ENCODE measurements at regions not wholly inside any gene's neighbourhood (a gene's known extent, or its start where the extent isn't known, plus 50 kb on each side); places are given as distances from the start of the nearest gene placed in this dataset.
A peak's percentile ranks its signal among the peaks of the same experiment; 100 is the strongest.
"Not testable (repeated sequence)": the region's sequence is repeated elsewhere in the genome, so short reads cannot be mapped to it uniquely, and the experiment has no call there.

GRCh38 chr11:72525466-72525865, 91.1 kb upstream of the CLPB start:
- DNase-seq (ENCODE audit: low read depth in 3 of 3, low spot score in 1 of 3), result no peak

DNA sequence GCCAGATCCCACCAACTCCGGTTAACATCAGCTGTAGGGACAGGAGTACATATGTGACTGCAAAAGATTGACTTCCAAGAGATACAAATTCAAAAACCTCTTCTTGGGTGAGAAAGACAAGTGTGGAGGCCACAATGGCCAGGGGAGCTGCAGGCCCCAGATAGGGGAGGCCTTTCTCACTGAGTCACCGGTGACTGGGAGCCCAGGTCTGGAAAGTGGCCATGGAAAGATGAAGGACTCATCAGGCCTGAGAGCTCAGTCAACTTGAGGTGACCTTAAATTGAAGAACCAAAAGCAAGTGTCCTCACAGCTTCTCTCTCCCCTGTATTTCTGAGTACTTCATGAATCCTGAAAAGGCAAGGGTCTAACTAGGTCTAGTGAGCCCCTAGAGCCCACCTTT, 90.4 kb upstream of the CLPB start:
- DNase-seq (ENCODE audit: low read depth in 3 of 3, low spot score in 1 of 3), result no peak

GRCh38 chr11:72523991-72524390, 89.7 kb upstream of the CLPB start:
- no peak for DNase-seq (ENCODE audit: low read depth in 3 of 3, low spot score in 1 of 3)

- DNase-seq (ENCODE audit: low read depth in 3 of 3, low spot score in 1 of 3), result no peak
Observed at GRCh38 chr11:72522186-72522585, 87.9 kb upstream of the CLPB start.

DNA sequence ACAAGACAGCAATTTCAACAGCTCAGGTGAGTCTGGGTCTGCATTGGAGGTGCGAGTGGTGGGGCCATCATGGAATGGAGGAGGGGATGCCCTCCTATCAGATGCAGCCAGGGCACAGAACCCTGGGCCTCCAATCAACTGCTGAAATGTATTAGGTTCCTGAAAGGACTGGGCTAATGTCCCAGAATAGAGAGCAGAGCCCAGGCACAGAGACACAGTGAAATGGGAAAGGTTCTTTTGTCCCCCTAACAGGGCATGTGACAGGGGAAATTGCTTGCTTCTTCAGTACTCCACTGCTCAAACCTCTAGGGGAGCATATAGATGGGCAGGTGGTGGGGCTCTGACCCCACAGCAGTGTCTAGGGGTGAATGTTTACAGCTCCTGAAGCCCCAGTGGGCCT, 87.3 kb upstream of the CLPB start:
- no peak for DNase-seq (ENCODE audit: low read depth in 3 of 3, low spot score in 1 of 3)

- no peak for DNase-seq (ENCODE audit: low read depth in 3 of 3, low spot score in 1 of 3)
Observed at GRCh38 chr11:72520815-72521214, 86.5 kb upstream of the CLPB start.

DNA sequence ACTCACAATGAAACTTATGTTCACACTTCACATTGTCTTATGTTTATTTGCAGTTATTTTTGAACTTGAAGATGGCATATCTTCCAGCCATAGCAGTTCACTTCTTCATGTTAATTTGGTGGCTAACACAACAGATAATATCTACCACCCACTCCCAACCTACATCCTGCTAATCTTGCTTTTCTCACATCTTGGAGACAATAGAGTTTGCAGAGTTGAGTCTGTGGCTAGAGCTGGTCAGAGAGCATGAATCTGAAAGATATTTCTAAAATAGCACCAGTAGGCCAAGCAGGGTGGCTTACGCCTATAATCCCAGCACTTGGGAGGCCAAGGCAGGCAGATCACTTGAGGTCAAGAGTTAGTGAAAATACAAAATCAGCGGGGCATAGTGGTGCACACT, 85.6 kb upstream of the CLPB start:
- not testable (repeated sequence) for DNase-seq (ENCODE audit: low read depth in 3 of 3, low spot score in 1 of 3)

DNA sequence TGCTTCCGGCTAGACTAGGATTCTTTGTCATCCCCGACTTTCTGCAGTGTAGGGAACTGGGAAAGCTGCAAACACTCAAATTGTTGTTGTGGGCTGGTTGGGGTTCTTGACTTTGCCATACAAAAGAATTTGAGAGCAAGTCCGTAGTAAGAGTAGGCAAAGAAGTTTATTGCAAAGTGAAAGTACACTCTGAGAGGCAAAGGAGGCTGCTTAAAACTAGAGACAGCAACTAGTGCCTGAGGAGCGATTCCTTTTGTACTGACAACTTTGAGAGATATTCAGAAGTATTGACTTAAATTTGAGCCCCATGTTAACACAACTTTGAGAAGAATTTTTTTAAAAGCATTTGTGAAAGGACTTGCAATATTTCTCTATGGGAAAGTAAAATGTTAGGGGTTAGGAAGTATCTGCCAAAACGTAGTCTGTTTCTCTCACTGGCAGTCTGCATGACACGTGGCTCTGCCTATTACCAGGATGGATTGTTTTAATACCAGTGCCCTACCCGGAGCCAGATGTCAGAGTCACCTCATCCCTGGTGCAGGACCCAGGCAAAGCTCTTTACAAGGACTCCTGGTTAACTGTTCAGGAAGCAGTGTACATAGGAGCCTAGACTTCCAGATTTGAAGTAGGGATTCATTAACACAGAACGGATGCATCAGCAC, 85.0 kb upstream of the CLPB start:
- peak in 1 of 3 donors; percentile 1 for DNase-seq (ENCODE audit: low read depth in 3 of 3, low spot score in 1 of 3)

GRCh38 chr11:72514331-72514730, 80.0 kb upstream of the CLPB start:
- DNase-seq (ENCODE audit: low read depth in 3 of 3, low spot score in 1 of 3), result no peak

DNA sequence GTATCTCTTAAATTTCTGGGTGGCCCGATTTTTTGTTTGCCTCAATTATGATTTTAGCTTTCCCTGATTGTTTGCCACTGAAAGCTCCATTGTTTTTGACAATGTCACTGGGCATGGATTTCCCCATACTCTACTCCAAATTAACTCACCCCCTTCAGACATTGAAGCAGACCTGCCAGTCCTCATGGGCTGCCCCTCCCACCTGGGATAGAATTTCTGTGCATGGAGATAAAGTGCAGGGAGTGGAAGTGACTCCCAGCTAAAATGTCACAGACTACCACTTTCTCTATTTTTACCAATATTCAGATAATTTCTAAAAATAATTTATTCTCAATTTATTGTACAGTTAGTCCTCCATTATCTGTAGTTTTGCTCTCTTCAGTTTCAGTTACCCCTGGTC, 79.1 kb upstream of the CLPB start:
- DNase-seq (ENCODE audit: low read depth in 3 of 3, low spot score in 1 of 3), result no peak

GRCh38 chr11:72512956-72513355, 78.6 kb upstream of the CLPB start:
- DNase-seq (ENCODE audit: low read depth in 3 of 3, low spot score in 1 of 3), result no peak

DNA sequence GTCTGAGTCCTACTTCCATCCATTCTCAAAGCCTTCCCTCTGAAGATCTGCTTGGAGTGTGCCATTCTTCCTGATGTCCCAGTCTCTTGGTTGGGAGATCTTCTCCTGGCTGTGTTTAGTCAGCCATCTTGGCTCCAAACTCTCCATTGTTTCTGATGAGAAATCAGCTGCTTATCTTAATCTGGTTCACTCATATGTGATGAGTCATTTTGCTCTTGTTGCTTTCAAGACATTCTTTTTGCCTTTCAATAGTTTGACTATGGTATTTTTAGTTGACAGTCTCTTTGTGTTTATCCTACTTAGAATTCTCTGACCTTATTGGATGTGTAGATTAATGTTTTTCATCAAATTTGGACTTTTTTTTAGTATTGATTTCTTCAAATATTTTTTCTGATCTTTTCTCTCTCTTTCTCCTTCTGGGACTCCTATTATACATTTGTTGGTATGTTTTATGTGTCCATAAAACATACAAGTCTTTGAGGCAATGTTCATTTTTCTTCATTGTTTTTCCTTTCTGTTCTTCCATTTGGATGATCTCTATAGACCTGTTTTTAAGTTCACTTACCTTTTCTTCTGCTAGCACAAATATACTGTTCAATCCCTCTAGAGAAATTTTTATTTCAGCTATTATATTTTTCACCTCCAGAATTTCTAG, 77.2 kb upstream of the CLPB start:
- DNase-seq (ENCODE audit: low read depth in 3 of 3, low spot score in 1 of 3), result no peak

GRCh38 chr11:72507050-72507449, 72.7 kb upstream of the CLPB start:
- DNase-seq (ENCODE audit: low read depth in 3 of 3, low spot score in 1 of 3), result no peak

GRCh38 chr11:72497731-72498130, 63.4 kb upstream of the CLPB start:
- DNase-seq (ENCODE audit: low read depth in 3 of 3, low spot score in 1 of 3), result no peak

- no peak for DNase-seq (ENCODE audit: low read depth in 3 of 3, low spot score in 1 of 3)
Observed at GRCh38 chr11:72494109-72494429, 59.7 kb upstream of the CLPB start.

- DNase-seq (ENCODE audit: low read depth in 3 of 3, low spot score in 1 of 3), result no peak
Observed at GRCh38 chr11:72493426-72494108, 59.2 kb upstream of the CLPB start.

GRCh38 chr11:72491001-72491400, 56.7 kb upstream of the CLPB start:
- DNase-seq (ENCODE audit: low read depth in 3 of 3, low spot score in 1 of 3), result no peak
